H1 (cell line): ENCODE measurements at regions not wholly inside any gene's neighbourhood (a gene's known extent, or its start where the extent isn't known, plus 50 kb on each side); places are given as distances from the start of the nearest gene placed in this dataset.

Source experiments
- POLR2A ChIP-seq, 2 experiments: IDR thresholded peaks; 1 replicate in 1 of 2; 2 replicates in 1 of 2; pipeline ENCODE4 v1.6.1; 2011; ENCODE audit warnings: low read depth in 2 of 2, low read length in 2 of 2, mild to moderate bottlenecking in 2 of 2; ENCODE audit errors: control extremely low read depth in 1 of 2
- SP4 ChIP-seq: IDR thresholded peaks from 2 replicates; pipeline ENCODE4 v1.6.1; 2012; ENCODE audit warnings: low read length, inconsistent platforms

DNA sequence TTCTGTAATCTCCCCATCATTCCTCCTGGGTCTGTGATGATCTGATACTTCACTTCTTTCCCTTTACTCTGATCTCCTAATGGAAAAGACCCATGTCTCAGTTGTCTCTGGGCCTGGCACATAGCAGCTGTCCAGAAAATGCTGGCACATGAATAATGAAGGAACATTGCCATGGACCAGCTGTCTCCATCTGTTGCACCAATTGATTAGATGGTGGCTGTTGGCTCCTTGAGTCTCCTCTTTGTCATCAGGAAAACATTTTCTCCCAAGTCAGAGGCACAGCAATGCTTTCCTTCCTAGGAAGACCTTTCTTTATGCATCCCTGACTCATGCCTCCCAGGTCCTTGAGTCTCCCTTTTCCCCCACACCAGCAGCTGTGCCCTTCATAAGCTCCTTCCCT, 286.2 kb upstream of the CXCR4 start:
- TF ChIP-seq SP4, result no peak
- TF ChIP-seq POLR2A (IDR thresholded peaks at IDR 0.05; ENCODE audit: control extremely low read depth in 1 of 2, low read depth in 2 of 2, low read length in 2 of 2), result no peak
